ENCODE measurements at regions not wholly inside any gene's neighbourhood (a gene's known extent, or its start where the extent isn't known, plus 50 kb on each side); places are given as distances from the start of the nearest gene placed in this dataset.

DNA sequence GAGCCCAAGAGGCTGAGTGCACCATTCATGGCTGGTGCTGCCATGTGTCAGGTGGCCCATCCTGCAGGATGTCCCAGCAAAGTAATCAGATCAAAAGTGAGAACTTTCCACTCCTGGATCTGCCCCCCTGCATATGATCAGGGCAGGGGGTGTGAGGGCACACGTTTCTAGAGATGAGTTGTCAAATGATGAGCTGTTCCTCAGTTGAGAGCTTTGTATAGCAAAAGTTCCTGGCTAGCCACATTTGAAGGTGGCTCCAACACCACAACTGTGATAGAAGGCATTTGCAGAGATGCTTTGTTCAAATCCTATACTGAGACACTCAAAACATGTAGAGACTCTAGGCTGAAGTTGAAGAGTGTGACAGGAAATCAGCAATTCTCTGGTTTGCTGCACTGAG is 501.8 kb downstream of the BCOR start:
- FAIRE-seq (no peak), DNase-seq (ENCODE audit: extremely low spot score, insufficient read length, low read depth) (no peak)

DNA sequence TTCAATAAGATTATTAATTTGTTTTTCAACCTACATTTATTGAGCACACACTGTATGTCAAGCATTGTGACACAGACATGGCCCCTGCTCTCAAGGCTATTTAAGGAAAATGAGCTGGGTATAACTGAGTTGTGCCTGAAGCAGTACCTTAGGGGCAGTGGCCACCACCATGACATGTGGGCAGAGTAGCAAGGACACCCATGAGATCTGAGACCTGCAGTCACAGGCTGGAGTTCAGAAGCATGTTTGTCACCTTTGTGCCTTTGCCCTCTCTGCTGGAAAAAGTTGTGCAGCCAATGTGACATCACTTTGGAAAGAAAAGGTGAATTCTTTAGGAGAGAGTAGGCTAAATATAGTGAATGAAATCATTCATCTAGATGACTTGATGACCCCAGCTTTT is 501.3 kb downstream of the BCOR start:
- DNase-seq (ENCODE audit: extremely low spot score, insufficient read length, low read depth) (no peak), FAIRE-seq (no peak)

DNA sequence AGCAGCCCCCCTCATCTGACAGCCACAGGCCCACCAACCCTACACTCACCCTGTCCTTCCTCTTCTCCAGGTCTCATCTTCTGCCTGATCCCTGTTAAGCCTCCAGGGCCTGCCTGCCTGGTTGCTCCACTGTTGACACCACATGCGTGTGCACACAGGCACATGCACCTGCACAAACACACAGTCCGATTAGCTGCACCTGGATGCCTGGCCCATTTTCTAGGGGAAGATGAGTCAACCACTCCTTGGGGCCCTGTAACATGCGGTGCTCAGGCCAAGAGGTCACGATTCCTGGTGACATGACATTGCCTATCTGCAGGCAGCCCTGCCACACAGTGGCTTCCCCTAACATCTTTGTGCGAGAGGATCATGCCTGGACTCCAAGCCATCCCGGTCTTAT is 498.4 kb downstream of the BCOR start:
- DNase-seq (ENCODE audit: extremely low spot score, insufficient read length, low read depth), result no peak
- FAIRE-seq, result no peak

DNA sequence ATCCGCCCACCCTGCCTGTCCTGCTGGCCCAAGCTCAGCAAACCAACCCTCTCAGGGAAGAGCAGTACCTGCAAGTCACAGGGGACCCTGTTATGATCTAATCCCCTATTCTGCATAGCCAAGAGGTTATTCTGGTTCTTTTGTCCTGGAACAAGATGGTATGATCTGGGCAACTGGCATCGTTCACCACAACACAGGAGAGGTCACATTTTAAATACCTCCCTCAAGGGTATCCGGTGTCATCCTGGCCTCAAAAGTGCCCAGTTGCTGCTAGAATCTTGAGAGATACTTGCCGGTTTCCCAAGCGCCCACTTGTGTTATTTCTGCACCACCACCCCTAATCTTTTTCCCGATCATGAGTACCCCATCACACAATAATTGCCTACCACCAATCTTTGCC is 497.5 kb downstream of the BCOR start:
- no peak for FAIRE-seq

DNA sequence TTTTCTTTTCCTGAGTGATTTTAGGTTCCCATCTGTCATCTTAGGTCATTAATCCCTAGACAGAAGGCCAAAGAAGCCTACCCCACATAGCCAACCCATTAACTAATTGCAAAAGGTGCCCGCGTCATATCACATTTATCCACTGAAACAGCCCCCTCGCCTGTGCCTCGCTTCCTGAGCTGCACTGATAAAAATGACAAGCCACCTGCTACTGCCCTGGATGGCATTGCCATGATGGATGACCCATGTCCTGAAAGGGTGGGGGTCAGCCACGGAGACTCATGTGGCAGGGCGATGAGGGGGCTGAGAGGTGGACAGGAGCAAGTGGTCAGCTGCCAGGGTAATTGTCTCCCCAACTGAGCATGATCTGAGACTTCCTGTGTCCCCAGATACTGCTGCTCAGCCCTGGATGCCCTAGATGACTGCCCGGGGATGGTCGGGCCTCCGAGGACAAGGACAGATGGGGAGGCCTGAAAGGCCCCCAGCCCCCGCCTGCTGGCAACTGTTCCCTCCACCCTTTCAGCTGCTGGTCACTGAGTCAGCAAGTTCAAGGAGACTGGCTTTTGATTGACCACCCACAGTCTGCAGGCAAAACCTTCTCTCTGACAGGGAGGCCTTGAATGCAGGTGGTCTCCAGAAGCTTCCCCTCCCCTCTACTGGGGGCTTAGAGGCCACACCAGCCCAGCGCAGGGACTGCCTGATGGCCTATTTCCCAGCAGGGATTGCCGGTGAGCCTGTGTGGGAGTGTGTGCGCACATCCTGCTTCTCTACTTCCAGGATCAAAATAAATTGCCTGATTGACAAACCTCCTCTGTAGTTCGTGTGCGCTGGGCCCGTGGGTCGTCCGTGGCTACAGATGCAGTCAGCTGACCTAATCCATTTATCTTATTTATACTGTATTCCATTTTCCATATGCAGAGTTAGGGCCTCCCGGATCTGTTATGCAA is 496.3 kb downstream of the BCOR start:
- DNase-seq (ENCODE audit: extremely low spot score, insufficient read length, low read depth) (no peak), FAIRE-seq (no peak)

More for the DNA sequence above, 497.5 kb downstream of the BCOR start:
- no peak for DNase-seq (ENCODE audit: extremely low spot score, insufficient read length, low read depth)

DNA sequence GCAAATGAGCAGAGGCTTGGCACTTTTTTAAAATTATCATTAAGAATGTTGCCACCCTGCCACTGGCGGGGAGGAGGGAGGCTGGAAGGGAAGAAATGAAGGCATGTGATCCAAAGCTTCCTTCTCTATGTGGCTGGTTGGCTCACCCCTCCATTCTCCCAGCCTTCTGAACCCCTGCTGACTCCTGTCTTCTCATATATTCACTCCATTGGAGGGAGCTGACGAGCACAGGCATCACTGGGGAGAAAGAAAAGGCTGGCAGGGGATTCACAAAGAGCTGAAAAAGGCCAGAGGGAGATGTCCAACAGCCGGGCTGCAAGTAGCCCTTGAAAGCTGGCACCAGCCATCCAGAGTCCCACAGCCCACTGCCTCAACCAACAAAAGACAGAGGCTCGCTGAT is 495.6 kb downstream of the BCOR start:
- no peak for DNase-seq (ENCODE audit: extremely low spot score, insufficient read length, low read depth)
- no peak for FAIRE-seq

DNA sequence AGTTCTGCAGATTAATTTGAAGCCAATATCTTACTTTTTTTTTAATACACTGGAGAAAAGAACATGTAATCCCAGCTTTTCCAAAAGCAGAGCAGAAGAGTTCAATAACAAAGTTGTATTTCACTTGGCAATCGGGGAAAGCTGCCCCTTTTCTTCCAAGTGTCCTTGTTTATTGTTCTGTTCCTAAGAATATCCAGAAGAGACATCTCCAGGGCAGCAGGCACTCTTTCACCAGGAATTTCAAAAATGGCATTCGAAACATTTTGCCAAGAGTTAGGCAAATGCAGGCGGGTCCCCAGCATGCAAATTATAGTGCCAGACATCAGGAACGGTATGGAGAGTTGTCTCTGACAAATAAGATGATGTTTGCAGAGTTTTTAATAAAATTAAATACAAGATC is 494.5 kb downstream of the BCOR start:
- no peak for DNase-seq (ENCODE audit: extremely low spot score, insufficient read length, low read depth)
- FAIRE-seq, result no peak

DNA sequence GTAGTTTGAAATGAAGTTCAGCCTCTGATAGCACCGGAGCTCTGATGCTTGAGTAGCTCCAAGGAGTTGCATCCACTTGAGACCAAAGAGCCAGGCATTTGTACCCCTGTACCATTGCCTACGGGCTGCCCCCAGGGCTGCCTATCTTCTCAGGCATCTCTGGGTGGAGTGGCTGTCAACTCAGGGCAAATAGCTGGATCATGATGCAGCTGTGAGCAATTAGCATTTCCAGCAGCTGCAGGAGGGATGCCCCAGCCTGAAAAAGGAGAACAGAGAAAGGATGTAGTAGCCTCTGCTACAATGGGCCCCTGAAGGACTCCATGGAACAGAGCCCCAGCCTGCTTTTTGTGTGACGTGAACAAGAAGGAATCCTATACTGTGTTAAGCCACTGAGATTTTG is 492.6 kb downstream of the BCOR start:
- FAIRE-seq, result no peak
- DNase-seq (ENCODE audit: extremely low spot score, insufficient read length, low read depth), result no peak

DNA sequence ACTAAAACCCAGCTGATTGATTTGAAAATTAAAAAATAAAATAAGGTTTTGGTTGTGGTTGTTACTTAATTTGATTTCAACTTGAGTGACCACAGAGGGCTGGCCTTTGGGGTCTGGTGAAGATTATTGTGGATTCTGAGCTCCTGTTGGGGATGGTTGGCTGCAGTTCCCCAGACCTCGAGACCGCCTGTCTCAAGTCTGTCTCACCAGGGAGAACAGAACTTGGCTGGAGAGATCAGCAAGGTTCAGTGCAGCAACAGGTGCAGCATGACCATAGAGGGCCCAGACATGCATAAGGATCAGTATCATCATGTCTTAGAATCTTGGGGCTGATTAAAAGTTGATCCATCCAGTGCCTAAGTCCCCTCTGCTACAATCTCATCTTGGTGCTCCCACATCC is 491.9 kb downstream of the BCOR start:
- FAIRE-seq, result no peak
- DNase-seq (ENCODE audit: extremely low spot score, insufficient read length, low read depth), result no peak

DNA sequence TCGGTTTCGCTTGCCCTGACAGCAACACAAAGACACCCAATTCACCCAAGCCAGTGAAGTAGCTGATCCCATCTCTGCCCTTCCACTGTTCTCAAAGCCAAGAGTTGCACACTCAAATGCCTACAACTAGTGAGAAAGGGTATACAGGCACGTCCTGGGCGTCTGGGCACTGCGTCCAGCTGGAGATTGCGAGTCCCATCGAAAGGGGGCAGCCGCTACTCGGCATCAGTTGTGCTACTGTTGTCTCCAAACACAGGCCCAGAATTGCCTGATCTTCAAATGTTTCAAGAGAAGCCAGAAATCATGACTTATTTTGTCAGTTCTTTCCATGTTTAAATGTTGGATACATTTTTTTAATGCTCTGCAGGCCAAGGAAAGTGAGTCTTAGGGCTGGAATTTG is 487.8 kb downstream of the BCOR start:
- no peak for DNase-seq (ENCODE audit: extremely low spot score, insufficient read length, low read depth)

DNA sequence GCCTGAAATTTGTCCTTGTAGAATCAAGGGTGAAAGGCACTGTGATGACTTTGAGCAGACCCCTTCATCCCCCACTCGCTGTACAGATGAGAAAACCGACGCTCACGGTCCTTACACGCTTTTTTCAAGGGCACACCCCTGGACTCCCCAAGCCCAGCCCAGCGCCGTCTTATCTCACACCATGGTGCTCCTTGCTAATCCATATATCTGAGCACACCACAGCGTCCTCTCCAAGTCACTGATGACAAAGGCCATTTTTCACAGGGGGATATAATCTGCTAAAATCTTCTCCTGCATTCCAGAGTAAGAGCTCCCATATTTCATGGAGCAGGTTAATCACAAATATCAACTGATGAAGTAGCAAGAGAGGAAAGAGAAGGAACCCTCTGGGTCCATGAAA is 486.3 kb downstream of the BCOR start:
- no peak for DNase-seq (ENCODE audit: extremely low spot score, insufficient read length, low read depth)
- FAIRE-seq, result no peak

More for the DNA sequence above, 487.8 kb downstream of the BCOR start:
- no peak for FAIRE-seq

DNA sequence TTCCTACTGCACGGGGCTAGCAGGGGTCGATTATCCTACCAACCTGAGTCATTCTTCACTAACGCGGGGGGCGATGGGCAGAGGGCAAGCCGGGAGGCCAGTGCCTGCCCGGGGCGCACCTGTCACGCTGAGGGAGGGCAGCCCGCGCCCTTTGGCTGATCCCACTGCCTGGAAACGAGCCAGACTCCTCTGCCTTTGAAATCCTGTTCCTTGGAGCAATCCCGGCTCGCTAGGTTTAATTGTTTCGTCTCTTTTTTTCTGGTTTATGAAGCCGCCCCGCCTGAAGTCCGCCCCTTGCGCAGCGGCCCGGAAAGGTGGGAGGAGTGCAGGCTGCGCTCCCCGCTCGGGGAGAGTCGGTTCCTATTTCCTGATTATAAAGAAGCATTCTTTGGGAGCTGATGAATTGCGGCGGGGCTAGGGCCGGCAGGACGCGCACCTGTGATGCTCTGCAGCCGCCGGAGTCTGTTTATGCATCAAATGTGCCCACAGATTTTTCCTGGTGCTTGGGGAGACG is 484.2 kb downstream of the BCOR start:
- no peak for DNase-seq (ENCODE audit: extremely low spot score, insufficient read length, low read depth)
- peak; percentile 75 for FAIRE-seq

DNA sequence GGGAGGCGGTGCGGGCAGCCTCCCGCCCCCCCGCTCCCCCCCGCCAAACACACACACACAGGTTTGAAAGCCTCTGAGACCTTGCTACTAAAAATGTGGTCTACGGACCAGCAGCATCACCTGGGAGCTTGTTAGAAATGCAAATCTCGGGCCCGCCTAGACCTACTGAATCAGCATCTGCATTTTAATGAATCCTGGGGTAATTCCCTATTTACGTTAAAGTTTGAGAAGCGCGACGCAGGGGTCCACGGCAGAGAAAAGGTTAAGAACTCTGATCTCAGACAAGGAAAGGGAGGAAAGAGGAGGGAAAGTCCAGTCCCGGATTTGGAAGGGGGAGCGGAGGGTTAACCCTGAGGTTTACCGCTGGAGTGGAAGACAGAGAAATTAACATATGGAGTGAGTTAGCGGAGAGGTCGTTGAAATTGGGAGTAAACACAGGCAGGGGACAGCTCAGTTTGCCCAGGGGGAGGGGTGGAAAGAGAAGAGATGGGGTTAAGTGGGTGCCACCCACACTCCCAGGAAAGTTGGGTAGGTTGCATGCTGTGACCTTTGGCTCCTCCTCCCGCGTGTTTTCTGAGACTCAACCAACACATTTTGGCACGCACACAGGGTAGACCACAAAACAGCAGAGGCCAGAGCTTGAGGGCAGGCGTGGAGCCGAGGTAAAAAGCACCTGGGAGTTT is 483.6 kb downstream of the BCOR start:
- DNase-seq (ENCODE audit: extremely low spot score, insufficient read length, low read depth), result no peak
- peak; percentile 89 for FAIRE-seq

DNA sequence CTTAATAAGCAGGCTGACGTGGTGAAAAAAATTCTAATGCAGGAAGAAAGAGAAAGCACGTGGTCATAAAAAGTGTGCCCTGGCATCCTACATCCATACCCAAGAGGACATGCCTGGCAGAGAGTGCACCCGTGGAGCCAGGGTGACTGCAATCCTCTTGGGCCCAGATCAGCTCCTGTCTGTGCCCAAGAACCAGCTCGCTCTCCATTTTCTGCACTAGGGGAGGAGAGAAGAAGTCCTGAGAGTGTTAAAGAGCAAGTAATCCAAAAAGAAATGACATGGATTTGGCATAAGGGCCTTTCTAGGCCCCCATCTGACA is 483.1 kb downstream of the BCOR start:
- DNase-seq (ENCODE audit: extremely low spot score, insufficient read length, low read depth) (no peak), FAIRE-seq (no peak)

DNA sequence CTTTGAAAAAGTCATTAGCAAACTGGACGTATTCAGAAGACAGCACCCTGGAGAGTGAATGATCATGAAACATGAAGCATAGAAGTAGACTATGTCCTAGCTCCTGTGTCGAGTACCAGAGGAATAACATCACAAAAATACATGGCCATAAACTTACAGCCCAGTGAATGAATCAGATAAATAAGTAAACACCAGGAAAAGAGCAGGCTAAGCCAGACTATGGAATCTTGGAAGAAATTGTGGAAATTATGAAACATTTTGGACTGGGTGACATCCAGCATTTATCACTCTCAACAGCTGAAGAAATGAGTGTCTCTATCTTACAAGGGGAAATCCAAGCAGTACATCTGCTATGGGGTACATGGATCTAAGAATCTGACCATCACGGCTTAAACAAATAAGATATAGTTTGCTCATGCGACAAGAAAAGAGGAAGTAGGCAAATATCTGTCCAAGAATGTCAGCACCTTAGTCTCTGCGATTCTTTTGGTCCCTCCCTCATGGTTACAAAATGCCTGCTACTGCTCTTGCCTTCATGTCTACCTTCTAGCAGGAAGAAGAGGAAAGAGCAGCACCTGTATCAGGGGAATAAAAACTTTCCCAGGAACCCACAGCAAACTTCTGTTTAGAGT is 481.5 kb downstream of the BCOR start:
- no peak for DNase-seq (ENCODE audit: extremely low spot score, insufficient read length, low read depth)
- FAIRE-seq, result peak; percentile 39

DNA sequence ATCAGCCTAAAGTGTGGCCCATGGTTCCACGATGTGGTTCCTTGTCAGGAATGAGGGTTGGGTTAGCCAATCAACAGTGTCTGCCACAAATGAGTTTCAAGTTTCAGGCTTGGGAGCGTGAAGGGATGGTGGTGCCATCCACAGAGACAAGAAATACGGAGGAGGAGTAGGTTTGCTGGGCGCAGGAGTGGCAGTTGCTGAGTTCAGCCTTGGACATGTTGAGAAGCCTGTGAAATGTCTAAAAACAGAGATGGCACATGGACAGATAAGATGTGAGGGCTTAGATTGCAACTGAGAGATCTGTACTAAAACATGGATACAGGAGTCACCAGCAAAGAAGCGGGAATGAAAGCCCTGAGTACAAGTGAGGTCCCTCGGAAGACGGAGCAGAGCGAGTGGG is 481.0 kb downstream of the BCOR start:
- no peak for DNase-seq (ENCODE audit: extremely low spot score, insufficient read length, low read depth)
- FAIRE-seq, result no peak

DNA sequence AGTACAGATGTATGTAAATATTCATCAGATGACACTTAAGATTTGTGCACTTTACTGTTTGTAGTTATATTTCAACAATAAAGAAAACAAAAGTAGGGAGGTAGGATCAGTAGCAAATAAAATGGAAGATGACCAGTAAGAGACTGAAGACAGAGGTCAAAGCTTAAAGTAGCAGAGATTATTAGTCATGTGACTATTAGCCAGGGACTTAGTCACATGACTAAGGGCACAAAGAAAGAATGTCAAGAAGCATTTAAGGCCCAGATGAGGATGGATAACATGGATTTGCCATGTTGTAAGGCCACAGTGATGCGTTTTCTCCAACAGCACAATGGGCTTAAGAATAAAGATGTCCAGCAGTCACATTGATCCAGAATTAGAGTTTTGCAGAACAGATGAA is 479.6 kb downstream of the BCOR start:
- DNase-seq (ENCODE audit: extremely low spot score, insufficient read length, low read depth) (no peak), FAIRE-seq (no peak)

DNA sequence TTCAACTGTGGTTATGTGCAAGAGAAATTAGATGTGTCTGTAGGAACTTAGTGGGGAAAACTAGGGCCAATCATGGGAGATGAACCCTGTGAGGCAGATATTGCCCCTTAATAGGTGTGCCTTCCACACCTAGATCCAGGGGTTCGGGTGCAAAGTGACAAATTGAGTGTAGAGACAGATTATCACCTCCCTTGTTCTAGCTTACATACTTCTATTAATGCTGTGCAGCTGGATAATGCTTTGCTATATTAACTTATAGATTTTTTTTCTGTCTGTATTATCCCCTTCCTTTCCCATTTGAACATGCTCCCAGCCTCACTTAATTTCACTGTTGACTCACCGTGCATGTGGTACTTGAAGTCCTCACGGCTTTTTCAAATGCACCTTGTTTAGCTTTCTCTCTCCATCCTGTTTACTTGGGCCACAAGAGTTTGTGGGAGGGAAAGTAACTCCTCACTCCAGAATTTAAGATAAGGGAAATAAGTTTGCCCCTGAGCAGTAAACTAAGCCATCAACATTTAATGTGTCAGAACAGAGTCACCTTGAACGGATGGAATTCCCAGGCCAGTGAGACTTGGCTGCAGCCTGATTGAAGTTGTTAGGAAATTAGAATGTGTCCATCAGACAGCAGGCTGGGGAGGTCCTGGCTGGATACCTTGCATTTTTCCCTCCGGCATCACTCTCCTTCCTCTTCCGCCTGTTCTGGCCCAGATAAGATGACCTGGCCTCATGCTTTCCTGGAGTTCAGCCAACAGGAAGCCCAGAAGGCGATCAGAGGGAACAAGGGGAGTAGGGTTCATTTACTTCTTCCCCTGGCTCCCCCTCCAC is 478.4 kb downstream of the BCOR start:
- DNase-seq (ENCODE audit: extremely low spot score, insufficient read length, low read depth) (no peak), FAIRE-seq (no peak)

DNA sequence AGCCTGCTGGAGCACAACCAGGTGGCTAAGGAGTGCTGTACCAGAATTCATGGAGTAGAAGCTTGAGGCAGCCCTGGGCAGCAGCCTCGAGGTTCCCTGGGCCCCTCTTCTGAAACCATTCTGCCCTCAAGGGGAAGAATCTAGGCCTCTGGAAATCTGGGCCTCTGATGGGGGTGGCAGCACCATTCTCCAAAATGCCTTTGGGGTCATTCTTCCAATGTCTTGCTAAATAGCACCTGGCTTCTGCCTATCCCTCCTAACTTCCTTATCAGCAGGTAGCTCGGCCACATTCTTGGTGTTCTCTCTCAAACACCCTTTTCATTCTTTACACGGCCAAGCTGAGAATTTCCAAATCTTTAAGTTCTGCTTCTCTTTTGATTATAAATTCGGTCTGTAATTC is 473.6 kb downstream of the BCOR start:
- FAIRE-seq, result no peak
- DNase-seq (ENCODE audit: extremely low spot score, insufficient read length, low read depth), result no peak

DNA sequence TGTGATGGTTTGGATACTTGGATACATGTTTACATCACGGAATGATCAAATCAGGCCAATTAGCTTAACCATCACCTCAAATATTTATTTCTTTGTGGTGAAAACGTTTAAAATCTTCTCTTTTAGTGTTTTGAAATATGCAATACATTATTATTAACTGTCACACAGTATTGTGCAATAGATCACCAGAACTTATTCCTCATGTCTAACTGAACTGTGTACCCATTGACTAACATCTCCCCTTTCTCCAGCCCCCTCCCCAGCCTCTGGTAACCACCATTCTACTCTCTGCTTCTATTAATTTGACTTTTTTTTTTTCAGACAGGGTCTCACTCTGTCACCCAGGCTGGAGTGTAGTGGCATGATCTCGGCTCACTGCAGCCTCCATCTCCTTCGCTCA is 471.9 kb downstream of the BCOR start:
- FAIRE-seq, result no peak
- DNase-seq (ENCODE audit: extremely low spot score, insufficient read length, low read depth), result no peak
